ENCODE measurements at regions not wholly inside any gene's neighbourhood (a gene's known extent, or its start where the extent isn't known, plus 50 kb on each side); places are given as distances from the start of the nearest gene placed in this dataset.

GRCh38 chr14:71267007-71267513 is 359.8 kb downstream of the PCNX1 start:
- TF ChIP-seq CTCF (IDR thresholded peaks at IDR 0.05) (no peak), POLR2AphosphoS5 (IDR thresholded peaks at IDR 0.05) (no peak), POLR2A (IDR thresholded peaks at IDR 0.05) (no peak)

All from stomach (tissue), 4 donors.